ENCODE measurements at regions not wholly inside any gene's neighbourhood (a gene's known extent, or its start where the extent isn't known, plus 50 kb on each side); places are given as distances from the start of the nearest gene placed in this dataset.

GRCh38 chr2:66030553-66030952 is 404.4 kb upstream of the MEIS1 start:
- Histone ChIP-seq H3K4me1 (ENCODE audit: insufficient read depth, low read length, poor library complexity, severe bottlenecking) (no peaks in the 10 kb centered on the region), H3K4me3 (ENCODE audit: low read depth, low read length, poor library complexity, severe bottlenecking) (no peak overlapping the region), H3K27me3 (replicated peaks; ENCODE audit: insufficient read depth, low read depth, low read length, poor library complexity) (no peaks in the 10 kb centered on the region), H3K27ac (ENCODE audit: low read depth, low read length, poor library complexity, severe bottlenecking) (no peak overlapping the region), H3K9me3 (ENCODE audit: low read depth, low read length, poor library complexity, severe bottlenecking) (no peaks in the 10 kb centered on the region), H3K36me3 (ENCODE audit: insufficient read depth, low read length, poor library complexity, severe bottlenecking) (no peaks in the 10 kb centered on the region)
- POLR2A ChIA-PET (ENCODE audit: low non-redundant PET) = no interaction called here
- DNase-seq (ENCODE audit: low spot score) = peak; percentile 55
- CTCF ChIA-PET = no interaction called here
- BruUV-seq (replicated peaks) = no TSS peak
- intact Hi-C loops (cut with micrococcal nuclease; ENCODE audit: unreplicated experiment) = no loop called here
- TF ChIP-seq EZH2 (IDR thresholded peaks at IDR 0.05; ENCODE audit: borderline replicate concordance, low read depth, low read length, poor library complexity, severe bottlenecking) = no peak
- TF ChIP-seq, protein P1, sequence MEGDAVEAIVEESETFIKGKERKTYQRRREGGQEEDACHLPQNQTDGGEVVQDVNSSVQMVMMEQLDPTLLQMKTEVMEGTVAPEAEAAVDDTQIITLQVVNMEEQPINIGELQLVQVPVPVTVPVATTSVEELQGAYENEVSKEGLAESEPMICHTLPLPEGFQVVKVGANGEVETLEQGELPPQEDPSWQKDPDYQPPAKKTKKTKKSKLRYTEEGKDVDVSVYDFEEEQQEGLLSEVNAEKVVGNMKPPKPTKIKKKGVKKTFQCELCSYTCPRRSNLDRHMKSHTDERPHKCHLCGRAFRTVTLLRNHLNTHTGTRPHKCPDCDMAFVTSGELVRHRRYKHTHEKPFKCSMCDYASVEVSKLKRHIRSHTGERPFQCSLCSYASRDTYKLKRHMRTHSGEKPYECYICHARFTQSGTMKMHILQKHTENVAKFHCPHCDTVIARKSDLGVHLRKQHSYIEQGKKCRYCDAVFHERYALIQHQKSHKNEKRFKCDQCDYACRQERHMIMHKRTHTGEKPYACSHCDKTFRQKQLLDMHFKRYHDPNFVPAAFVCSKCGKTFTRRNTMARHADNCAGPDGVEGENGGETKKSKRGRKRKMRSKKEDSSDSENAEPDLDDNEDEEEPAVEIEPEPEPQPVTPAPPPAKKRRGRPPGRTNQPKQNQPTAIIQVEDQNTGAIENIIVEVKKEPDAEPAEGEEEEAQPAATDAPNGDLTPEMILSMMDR (conservative IDR thresholded peaks at IDR 0.05; ENCODE audit: low read depth, low read length) = peak; percentile 49

DNA sequence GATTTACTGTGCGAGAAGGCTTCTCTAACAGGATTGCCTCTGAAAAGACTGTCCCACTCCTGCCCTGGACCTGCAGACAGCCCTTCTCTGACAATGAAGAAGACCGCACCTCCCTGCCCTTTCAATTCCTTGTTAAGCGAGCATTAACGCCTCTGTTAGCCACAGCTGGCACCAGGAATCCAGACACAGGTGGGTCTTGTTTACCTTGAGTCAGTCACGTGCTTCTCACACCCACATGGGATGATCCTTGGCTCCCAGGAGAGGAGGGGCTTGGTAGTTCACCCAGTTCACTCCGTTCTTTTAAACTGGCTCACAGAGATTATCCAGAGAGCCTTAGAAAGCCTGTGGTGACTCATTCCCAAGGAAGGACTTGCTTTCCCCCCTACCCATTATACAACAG is 410.5 kb upstream of the MEIS1 start:
- Histone ChIP-seq H3K4me3 (ENCODE audit: low read depth, low read length, poor library complexity, severe bottlenecking) (no peak overlapping the region), H3K36me3 (ENCODE audit: insufficient read depth, low read length, poor library complexity, severe bottlenecking) (no peaks in the 10 kb centered on the region), H3K27me3 (replicated peaks; ENCODE audit: insufficient read depth, low read depth, low read length, poor library complexity) (no peaks in the 10 kb centered on the region), H3K4me1 (ENCODE audit: insufficient read depth, low read length, poor library complexity, severe bottlenecking) (no peaks in the 10 kb centered on the region), H3K27ac (ENCODE audit: low read depth, low read length, poor library complexity, severe bottlenecking) (no peak overlapping the region), H3K9me3 (ENCODE audit: low read depth, low read length, poor library complexity, severe bottlenecking) (no peaks in the 10 kb centered on the region)
- no TSS peak for BruUV-seq (replicated peaks)
- CTCF ChIA-PET = no interaction called here
- intact Hi-C loops (cut with micrococcal nuclease; ENCODE audit: unreplicated experiment) = no loop called here
- DNase-seq (ENCODE audit: low spot score) = no peak
- POLR2A ChIA-PET (ENCODE audit: low non-redundant PET) = no interaction called here
- TF ChIP-seq, protein P1 (conservative IDR thresholded peaks at IDR 0.05; ENCODE audit: low read depth, low read length) = no peak
- TF ChIP-seq EZH2 (IDR thresholded peaks at IDR 0.05; ENCODE audit: borderline replicate concordance, low read depth, low read length, poor library complexity, severe bottlenecking) = no peak

GRCh38 chr2:66021296-66021695 is 413.6 kb upstream of the MEIS1 start:
- no peak for DNase-seq (ENCODE audit: low spot score)
- Histone ChIP-seq H3K4me3 (ENCODE audit: low read depth, low read length, poor library complexity, severe bottlenecking) (no peak overlapping the region), H3K27me3 (replicated peaks; ENCODE audit: insufficient read depth, low read depth, low read length, poor library complexity) (no peaks in the 10 kb centered on the region), H3K36me3 (ENCODE audit: insufficient read depth, low read length, poor library complexity, severe bottlenecking) (no peaks in the 10 kb centered on the region), H3K4me1 (ENCODE audit: insufficient read depth, low read length, poor library complexity, severe bottlenecking) (no peaks in the 10 kb centered on the region), H3K9me3 (ENCODE audit: low read depth, low read length, poor library complexity, severe bottlenecking) (no peaks in the 10 kb centered on the region), H3K27ac (ENCODE audit: low read depth, low read length, poor library complexity, severe bottlenecking) (no peak overlapping the region)
- CTCF ChIA-PET = no interaction called here
- POLR2A ChIA-PET (ENCODE audit: low non-redundant PET) = no interaction called here
- intact Hi-C loops (cut with micrococcal nuclease; ENCODE audit: unreplicated experiment) = no loop called here
- no TSS peak for BruUV-seq (replicated peaks)
- no peak for TF ChIP-seq EZH2 (IDR thresholded peaks at IDR 0.05; ENCODE audit: borderline replicate concordance, low read depth, low read length, poor library complexity, severe bottlenecking)
- TF ChIP-seq, protein P1 (conservative IDR thresholded peaks at IDR 0.05; ENCODE audit: low read depth, low read length) = no peak
